ENCODE measurements at regions not wholly inside any gene's neighbourhood (a gene's known extent, or its start where the extent isn't known, plus 50 kb on each side); places are given as distances from the start of the nearest gene placed in this dataset.
"Not testable (repeated sequence)": the region's sequence is repeated elsewhere in the genome, so short reads cannot be mapped to it uniquely, and the experiment has no call there.

DNA sequence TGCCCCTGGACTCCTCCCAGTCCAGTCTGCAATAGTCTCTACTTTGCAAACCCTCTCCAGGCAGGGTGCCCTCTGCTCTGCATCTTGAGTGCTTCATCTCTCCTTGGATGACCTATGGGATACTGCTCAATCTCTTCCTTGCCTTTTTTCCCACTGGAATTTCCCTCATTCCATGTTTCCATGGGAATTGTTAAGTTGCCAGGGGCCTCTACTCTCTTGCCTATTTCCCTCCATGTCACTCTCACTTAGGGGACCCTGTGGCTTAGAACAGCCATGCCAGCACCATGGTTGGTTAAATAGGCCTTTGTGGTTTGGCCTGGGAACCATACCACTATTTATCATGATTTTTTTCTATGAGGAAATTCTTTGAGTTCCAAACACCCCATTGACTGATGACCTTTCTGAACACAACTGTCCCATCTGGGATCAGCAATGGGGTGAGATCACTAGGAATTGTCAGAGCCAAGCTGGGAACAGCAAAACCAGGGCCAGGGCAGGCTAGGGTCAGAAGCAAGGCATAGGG, 91.4 kb upstream of the RBMS1 start:
- DNase-seq: no peak

DNA sequence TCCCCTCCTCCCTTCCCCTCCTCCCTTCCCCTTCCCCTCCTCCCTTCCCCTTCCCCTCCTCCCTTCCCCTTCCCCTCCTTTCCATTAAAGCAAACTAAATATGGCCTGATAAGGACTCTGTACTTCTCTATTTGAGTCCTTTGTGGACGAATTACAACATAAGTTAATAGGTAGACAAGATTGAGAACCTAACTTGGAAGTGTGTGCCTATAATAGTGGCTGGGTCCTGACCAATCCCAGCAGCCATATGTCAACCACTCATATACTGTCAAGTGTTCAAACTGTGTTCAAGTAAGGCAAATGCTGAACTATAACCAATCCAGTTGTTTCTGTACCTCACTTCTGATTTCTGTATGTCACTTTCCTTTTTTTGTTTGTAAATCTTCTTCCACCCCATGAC, 97.1 kb upstream of the RBMS1 start:
- DNase-seq: no peak

DNA sequence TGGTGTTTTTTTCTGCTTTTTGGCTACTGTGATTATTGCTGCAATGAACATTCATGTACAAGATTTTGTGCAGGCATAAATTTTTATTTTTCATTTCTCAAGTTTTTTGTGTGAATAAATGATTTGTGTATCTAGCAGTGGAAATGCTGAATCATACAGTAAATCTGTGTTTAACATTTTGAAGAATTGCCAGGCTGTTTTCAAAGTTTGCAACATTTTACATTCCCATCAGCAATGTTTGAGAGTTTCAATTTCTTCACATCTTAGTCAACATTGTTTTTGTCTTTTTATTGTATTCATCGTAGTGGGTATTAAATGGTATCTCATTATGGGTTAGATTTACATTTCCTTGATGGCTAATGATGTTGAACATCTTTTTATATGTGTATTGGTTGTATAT, 98.8 kb upstream of the RBMS1 start:
- DNase-seq: no peak

DNA sequence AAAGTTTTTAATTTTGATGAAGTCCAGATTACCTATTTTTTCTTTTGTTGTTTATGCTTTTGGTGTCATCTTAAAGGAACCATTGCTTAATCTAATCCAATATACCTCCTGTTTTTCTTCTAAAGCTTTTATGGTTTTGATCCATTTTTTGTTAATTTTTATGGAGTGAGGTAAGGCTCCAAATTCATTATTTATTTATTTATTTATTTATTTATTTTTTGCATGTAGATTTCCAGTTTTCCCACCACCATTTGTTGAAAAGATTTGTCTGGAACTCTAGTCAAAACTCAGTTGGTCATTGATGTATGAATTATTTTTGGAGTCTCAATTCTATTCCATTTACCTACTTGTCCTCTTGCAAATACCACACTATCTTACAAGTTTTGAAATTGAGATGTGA, 99.4 kb upstream of the RBMS1 start:
- DNase-seq: no peak

DNA sequence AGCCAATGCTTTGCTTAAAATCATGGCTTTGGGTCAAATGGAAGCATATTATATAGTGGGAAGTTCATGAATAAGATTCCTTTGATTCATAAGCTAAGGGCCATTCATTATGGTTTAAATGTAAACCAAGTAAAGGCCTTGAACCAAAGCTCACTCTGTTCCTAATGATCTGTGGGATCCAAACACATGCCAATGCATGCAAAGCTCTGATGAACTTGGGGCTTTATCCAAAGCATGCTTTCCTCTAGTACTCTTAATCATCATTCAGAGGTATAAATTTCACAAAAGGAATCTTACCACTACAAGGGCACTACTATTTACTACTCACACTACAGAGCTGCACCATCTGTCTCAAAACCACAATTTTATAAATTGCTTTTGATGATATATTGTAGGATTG, 102.8 kb upstream of the RBMS1 start:
- no peak for DNase-seq

DNA sequence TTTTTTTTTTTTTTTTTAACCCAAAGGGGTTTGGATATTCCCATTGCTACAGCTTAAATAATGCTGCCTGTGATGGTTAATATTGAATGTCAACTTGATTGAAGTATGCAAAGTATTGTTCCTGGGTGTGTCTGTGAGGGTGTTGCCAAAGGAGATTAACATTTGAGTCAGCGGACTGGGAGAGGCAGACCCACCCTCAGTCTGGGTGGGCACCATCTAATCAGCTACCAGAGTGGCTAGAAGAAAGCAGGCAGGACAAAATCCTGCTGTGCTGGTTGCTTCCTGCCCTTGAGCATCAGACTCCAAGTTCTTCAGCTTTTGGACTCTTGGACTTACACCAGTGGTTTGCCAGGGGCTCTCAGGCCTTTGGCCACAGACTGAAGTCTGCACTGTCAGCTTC, 106.8 kb upstream of the RBMS1 start:
- not testable (repeated sequence) for DNase-seq

DNA sequence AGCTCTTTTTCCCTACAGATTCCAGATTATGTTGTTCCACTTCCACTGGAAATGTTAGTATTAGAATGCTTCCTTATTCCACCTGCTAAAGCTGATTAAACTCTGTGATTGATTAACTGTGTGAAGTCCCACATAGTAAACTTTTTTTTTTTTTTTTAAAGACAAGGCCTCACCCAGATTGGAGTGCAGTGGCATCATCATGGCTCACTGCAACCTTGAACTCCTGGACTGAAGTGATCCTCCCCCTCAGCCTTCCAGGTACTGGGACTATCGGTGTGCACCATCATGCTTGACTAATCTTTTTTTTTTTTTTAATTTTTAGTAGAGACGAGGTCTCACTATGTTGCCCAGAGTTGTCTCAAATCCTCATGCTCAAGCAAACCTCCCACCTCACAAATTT, 108.5 kb upstream of the RBMS1 start:
- no peak for DNase-seq

DNA sequence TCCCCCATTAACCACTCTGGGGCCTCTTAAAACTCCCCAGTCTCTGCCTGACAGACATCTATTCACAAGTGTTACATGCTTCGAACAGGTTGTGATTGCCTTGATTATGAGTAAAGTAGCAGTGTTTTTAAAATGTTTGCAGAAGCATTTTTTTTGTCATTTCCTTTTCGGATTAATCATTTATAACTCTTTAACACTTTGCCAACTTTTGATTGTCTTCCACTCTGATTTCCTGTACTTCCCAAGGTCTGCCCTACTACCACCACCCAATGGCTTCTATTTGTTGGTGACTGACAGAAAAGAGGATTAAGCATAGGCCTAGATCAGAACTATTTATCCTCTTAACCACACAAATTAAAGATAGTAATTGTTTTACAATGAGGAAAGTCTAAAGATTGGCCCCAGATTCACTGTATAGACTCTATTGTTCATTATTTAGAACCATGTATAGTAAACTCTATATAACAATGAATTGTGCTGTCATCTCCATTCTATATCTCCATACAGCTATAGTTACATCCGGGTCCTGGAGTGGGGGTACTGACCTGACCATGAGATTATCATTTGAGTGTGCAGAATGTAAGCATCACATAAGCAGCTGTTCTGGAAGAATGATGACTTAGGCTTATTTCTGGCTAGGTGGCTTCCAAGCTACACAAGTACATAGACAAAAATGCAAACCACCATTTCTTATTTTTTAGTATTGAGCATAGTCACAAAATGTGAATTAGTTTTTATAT, 110.3 kb upstream of the RBMS1 start:
- DNase-seq: no peak

DNA sequence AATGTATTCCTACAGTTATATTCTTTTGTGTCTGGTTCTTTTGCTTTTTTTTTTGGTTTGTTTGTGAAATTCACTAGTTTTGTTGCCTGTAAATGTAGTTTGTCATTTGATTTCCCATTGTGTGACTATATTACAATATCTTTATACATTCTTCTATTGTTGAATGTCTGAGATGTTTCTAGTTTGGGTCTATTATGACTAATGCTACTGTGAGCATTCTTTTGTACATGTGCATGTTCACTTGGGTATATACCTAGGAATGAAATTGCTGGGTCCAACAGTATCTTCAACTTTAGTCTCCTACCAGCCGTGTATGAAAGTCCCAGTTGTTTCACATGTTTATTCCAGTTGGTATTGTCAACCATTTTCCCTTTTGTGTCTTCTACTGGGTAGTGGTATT, 112.7 kb upstream of the RBMS1 start:
- no peak for DNase-seq

DNA sequence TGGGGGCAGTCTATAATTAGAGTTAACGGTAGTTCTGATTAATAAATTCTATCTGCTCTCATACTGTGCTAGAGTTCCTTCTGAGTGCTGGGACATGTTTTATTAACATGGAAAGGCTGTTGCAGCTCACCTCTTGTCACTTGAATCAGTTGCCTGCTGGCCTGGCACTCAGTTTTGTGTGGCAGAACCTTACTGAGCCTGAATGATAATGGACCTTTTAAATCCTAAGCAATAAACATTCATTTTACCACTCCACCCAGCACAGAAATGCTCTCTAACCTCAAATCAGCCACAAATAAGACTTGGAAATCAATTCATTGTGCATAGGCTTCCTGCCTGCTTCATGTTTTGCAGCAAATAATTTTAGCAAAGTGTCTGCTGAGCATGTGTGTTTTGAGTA, 115.0 kb upstream of the RBMS1 start:
- DNase-seq: no peak

DNA sequence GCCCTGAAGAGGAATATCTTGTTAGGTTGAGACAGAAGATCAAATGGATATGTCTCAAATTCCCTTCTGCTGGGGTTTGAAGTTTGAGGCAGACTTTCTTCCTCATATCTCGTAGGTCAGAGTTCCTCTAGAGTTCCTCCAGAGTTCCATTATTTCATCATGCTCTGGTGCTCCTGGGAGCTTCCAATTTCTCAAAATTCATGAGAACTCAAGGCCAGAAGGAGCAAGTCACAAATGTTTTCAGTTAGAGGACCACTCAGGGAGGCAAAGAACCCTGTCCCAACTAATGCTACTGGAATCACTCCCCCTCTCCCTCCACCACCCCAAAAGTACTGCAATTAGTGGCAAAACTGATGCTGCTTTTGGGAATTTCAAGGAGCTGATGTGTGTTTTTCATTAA, 115.7 kb upstream of the RBMS1 start:
- no peak for DNase-seq

DNA sequence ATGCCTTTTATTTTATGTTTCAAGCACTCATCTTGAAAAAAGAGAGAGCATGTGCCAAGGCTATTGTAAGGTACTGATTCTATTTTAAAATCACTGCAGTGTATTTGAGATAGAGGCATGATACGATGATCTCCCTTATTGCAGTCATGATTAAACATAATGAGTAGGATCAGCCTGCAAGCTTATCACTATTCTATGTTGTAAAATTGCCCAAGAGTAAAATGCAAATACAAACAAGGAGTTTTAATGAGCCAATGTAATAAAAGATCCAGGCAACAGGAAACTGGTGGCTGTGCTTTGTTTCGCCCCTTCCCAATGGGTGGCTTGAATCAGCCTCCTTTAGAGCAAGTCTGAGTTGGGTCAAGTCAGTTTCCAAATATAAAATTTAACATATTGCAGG, 116.4 kb upstream of the RBMS1 start:
- no peak for DNase-seq

DNA sequence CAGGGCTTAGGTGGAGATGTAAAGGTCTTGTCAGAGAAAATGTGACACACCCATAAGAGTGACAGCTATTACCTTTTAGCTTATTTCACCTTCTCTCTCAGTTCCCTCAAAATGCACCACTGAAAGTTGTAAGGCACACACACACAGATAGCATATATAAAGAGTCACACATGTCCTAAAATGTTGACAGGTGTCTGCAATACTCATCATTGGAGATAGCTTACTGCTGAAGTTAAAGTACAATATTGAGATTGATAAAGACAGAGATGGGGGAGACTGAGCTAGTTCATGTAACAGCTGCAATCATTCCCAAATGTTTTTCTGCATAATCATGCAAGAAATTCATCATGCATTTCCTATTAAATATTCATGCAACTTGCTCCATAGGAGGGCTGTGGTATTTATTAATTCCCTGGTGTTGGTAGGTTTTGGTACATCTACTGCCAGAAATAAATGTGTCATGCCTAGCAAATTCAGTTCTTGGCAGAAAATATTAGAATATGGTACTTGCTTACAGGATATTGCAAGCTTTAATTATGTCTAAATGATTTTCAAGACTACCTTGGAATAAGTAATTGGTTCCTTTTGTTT, 118.8 kb upstream of the RBMS1 start:
- DNase-seq: no peak

DNA sequence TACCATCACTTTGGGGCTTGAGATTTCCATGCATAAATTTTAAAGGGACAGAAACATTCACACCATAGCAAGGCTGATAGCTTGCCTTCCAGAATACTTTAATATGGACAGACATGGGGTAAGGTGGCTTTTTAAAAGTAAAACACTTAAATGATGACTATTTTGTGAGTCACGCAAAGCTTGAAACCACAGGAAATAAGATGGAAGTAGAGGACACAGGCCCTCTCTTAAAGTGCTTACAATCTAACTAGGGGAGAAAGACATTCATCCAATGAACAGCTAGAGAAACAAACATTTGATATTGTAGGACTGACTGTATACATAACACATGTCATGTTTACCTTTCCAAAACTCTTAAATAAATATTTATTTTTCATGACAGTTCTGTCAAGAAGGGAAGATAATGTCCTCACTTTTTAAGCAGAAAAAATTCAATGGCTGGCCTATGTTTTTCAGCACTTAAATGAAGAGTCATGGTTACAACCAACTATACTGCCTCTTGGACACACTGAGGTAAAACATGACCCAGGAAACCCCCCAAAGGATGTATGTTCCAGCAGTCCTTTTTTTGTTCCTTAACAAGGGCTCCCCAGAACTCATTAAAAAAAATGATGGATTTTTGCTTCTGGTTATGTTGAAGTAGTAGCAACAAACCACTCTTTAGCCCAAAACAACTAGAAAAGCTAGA, 120.0 kb upstream of the RBMS1 start:
- DNase-seq: no peak

DNA sequence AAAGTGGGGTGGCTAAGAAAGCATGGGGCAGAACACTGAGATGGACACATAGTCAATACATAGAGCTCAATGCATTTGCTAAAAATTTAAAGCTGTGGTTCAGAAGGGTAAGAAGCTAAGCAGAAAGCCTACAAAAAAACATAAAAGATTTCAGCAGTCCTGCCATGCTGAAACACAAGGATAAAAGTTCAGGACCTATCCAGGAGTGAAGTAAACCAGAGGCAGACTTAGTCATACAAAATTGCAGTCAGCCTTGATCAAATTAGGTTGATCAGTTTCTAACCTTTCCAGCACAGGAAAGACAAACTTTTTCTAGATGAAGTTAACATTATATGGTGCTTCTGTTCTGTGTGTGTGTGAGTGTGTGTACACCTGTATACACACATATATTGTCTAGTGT, 120.8 kb upstream of the RBMS1 start:
- no peak for DNase-seq

DNA sequence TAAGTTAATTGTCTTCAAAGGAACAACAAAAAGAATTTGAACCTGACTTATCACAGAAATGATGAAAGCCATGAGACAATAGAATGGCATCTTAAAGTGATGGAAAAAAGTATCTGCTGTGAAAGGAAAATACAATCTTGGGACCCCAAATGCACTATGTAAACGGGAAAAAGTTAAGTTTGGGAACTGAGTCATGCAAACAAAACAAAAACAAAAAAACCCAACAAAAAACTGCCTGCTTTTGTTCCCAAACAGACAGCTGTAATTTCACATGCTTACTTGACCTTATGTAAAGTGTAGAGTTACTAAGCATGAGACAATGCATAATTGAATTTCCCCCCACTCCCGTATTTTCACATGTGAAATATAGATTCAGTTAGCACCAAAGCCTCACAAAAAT, 122.1 kb upstream of the RBMS1 start:
- DNase-seq: no peak

DNA sequence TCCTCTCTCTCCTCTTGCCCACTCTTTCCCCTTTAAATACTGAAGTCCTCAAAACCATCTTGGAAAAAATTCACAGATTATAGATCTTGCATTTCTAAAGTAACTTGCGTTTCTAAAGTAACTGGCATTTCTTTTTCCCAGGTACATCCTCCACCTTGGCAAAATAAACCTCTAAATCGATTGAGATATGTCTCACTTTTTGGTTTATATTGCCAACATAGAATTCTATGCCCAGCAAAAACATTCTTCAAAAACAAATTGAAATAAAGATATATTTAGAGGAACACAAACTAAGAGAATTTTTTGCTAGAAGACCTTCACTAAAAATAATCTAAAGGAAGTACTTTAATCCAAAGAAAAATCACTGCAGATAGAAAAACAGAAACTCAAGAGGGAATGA, 122.5 kb upstream of the RBMS1 start:
- DNase-seq: no peak

DNA sequence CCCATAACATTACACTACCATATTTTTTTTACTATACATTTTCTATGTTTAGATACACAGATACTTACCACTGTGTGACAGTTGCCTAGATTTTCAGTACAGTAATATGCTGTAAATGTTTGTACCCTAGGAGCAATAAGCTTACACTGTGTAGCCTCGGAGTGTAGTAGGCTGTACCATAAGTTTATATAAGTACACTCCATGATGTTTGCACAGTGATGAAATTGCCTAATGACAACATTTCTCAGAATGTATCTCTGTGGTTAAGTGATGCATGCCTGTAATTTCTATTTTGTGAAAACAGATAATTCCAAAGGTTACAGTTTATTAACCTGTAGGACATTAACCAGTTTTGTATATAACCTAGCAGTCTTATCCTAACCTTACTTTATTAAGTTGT, 128.1 kb upstream of the RBMS1 start:
- DNase-seq: no peak

DNA sequence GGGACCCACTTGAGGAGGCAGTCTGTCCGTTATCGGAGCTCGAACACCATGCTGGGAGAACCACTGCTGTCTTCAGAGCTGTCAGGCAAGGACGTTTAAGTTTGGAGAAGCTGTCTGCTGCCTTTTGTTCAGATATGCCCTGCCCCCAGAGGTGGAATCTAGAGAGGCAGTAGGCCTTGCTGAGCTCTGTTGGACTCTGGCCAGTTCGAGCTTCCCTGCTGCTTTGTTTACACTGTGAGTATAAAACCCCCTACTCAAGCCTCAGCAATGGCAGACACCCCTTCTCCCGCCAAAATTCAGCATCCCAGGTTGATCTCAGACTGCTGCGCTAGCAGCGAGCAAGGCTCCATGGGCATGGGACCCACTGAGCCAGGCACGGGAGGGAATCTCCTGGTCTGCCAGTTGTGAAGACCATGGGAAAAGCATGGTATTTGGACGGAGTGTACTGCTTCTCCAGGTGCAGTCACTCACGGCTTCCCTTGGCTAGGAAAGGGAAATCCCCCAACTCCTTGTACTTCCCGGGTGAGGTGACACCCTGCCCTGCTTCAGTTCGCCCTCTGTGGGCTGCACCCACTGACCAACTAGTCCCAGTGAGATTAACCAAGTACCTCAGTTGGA, 134.5 kb upstream of the RBMS1 start:
- DNase-seq: not testable (repeated sequence)

DNA sequence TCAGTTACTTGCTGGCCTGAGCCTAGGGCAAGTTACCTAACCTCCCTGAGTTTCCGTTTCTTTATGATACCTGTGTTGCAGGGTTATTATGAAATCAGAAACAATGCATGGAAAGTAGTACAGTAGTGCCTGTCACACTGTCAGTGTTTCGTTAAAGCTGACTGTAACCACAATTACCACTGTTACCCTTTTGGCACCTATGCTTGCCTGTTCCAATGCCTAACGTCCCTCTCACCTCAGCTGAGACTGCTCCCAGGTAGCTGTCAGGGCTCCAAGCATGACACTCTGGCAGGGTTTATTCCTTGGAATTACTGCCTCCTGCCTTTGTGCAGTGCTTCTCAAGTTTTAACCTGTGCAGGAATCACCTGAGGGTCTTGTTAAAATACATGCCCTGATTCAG, 135.2 kb upstream of the RBMS1 start:
- DNase-seq: no peak

DNA sequence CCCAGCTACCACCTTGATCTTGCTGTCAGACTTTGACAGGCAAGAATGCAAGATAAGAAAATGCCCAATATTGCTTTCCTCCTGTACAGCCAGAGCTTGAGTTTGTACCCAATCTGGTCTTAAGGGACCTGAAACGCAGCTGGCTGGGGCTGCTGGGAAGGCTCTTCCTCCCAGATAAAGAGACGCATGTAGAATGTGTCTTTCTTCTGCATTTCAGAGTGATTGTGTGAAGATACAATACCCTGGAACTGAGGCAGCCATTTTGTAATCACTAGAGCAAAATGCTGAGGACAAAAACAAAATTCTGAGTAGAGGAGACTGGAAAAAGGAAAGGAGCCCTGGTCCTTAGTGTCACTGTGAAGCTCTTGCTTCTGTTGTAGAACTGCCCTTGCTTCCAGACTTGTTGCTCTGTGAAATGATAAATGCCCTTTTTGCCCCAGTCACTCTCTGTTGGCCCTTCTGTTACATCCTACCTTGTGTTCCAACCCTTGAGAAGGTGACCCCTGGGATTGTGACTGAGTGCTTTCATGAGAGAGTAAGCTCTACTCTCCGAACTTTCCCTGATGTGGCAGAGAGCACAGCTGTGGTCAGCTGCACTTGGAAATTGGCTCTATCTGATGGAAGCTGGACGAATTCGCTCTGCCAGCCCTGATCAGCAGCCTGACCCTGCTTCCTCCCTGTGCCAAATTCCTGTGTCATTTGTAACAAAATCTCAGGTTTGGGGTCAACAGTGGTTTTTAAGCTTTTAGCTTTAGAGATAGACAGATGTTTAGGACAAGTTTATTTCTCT, 137.4 kb upstream of the RBMS1 start:
- DNase-seq: no peak

DNA sequence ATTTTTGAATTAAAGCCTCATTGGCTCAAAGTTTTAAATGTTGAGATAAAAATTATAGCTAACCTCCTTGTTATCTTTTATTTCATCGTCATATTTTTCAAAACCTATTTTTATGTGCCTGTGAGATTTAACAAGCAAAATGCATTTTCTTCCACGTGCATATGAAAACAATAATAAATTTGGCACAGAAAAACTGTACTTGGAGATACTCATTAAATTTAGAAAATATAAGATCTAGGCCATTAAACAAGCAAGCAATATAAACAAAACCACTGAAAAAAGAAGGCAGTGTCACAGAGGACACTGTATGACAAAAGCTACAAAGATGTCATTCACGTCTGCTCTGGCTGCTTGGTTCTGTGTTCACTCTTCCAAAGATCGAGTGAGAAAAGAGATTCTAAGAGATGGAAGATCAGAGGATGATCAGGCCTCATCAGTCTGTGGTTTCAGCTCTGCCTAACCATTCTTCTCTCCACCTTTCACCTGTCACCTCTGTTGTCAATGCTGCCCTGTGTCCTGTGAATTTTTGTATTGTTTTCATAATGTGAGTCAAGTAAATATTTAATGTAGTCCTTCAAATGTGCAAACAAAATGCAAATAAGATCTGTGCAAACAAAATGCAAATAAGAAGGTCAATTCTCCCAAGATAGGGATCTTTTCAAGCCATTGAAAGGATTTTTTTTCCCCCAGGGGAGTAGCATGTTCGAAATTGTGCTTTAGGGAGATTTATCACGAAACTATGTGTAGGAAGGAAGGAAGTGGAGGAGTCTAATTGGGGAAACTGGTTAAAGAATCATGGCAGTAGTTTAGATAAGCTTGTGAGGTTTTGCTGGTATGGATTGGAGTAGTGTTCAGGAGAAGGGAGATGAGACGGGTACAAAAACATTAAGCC, 138.7 kb upstream of the RBMS1 start:
- DNase-seq: no peak
